Cardiac fibroblast (primary cell): ENCODE measurements at regions not wholly inside any gene's neighbourhood (a gene's known extent, or its start where the extent isn't known, plus 50 kb on each side); places are given as distances from the start of the nearest gene placed in this dataset.

Source experiments
- DNase-seq, 2 donors: peaks; one replicate each; pipeline versions ENCODE4 v3.0.0 to v3.0.0-alpha.2; 2010; ENCODE audit warnings: low read depth in 2 of 2
- H3K4me3 ChIP-seq, 2 donors: replicated peaks in 1 of 2; 1 replicate in 1 of 2; 2 replicates in 1 of 2; pipeline ENCODE4 v1.5.1; 2011; ENCODE audit warnings: low read depth in 2 of 2, low read length in 2 of 2, mild to moderate bottlenecking in 2 of 2, moderate library complexity in 1 of 2
- CTCF ChIP-seq: IDR thresholded peaks from one replicate; pipeline ENCODE4 v1.5.1; 2011; ENCODE audit warnings: low read depth, mild to moderate bottlenecking, low read length, inconsistent platforms

- no peak for TF ChIP-seq CTCF
- H3K4me3 ChIP-seq, result no peak overlapping the region
- peak in 1 of 2 donors; percentile 26 for DNase-seq
These were observed 98.7 kb upstream of the NPTX2 start for GRCh38 chr7:98518159-98518947.

DNA sequence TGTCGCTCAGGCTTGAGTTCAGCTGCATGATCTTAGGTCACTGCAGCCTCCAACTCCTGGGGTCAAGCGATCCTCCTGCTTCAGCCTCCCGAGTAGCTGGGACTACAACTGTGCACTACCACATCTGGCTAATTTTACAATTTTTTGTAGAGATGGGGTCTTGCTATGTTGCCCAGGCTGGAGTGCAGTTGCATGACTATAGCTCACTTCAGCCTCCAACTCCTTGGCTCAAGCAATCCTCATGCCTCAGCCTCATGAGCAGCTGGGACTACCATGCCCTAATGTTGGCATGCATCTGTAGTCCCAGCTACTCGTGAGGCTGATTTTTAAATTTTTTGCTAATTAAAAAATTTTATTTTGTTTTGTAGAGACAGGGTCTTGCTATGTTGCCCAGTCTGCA is 101.9 kb upstream of the NPTX2 start:
- TF ChIP-seq CTCF, result no peak
- H3K4me3 ChIP-seq, result no peak overlapping the region
- no peak for DNase-seq

- H3K4me3 ChIP-seq, result no peak overlapping the region
- no peak for TF ChIP-seq CTCF
- no peak for DNase-seq
These were observed 102.7 kb upstream of the NPTX2 start for GRCh38 chr7:98514211-98515031.

- DNase-seq, result no peak
- H3K4me3 ChIP-seq, result no peak overlapping the region
- TF ChIP-seq CTCF, result no peak
These were observed 105.9 kb upstream of the NPTX2 start for GRCh38 chr7:98511175-98511574.

GRCh38 chr7:98509836-98510235 is 107.2 kb upstream of the NPTX2 start:
- no peak for TF ChIP-seq CTCF
- peak in 1 of 2 donors; percentile 2 for DNase-seq
- H3K4me3 ChIP-seq, result no peak overlapping the region

DNA sequence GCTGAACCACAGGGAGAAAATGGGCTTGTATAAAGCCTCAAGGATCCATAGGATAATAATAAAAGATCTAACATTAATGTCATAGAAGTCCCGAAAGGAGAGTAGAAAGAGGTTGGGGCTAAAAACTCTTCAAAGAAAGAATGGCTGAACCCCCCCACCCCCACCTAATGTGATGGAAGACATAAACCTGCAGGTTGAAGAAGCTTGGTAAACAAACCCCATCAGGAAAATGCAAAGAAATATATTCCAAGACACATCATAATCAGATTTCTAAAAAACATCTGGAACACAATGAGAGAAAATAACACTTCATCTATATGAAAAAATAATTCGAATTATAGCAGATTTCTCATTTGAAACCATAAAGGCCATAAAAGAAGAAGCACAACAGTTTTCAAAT is 105.6 kb upstream of the BAIAP2L1 start:
- DNase-seq, result no peak
- TF ChIP-seq CTCF, result no peak
- no peak overlapping the region for H3K4me3 ChIP-seq
